Fibroblast of lung (primary cell): ENCODE measurements at regions not wholly inside any gene's neighbourhood (a gene's known extent, or its start where the extent isn't known, plus 50 kb on each side); places are given as distances from the start of the nearest gene placed in this dataset.

Experiments
- DNase-seq, 2 donors: peaks; one replicate each; pipeline versions ENCODE4 v3.0.0 to v3.0.0-alpha.2; 2010; ENCODE audit warnings: low read depth in 2 of 2
- H2AFZ ChIP-seq: 2 replicates; pipeline ENCODE4 v1.5.1; 2012; ENCODE audit warnings: low read length, control low read depth, inconsistent platforms
- H3K27ac ChIP-seq: 2 replicates; pipeline ENCODE4 v1.5.1; 2011; ENCODE audit warnings: low read length, control low read depth; ENCODE audit not compliant: insufficient read depth
- H3K27me3 ChIP-seq: 2 replicates; pipeline ENCODE4 v1.5.1; 2011; ENCODE audit warnings: mild to moderate bottlenecking, low read length; ENCODE audit not compliant: control insufficient read depth, insufficient read depth
- H3K36me3 ChIP-seq: 2 replicates; pipeline ENCODE4 v1.5.1; 2011; ENCODE audit warnings: low read length; ENCODE audit not compliant: control insufficient read depth, insufficient read depth
- H3K4me1 ChIP-seq: 2 replicates; pipeline ENCODE4 v1.5.1; 2011; ENCODE audit warnings: low read length; ENCODE audit not compliant: control insufficient read depth, insufficient read depth; ENCODE audit errors: extremely low read depth
- H3K4me2 ChIP-seq: 2 replicates; pipeline ENCODE4 v1.5.1; 2011; ENCODE audit warnings: low read length, control low read depth; ENCODE audit not compliant: insufficient read depth; ENCODE audit errors: extremely low read depth
- H3K4me3 ChIP-seq, 4 experiments: fragments of 200-600 bp in 1 of 4; sonication (generic) in 1 of 4; replicated peaks in 1 of 4; 2 replicates each; pipeline ENCODE4 v1.5.1; 2011 to 2016; ENCODE audit warnings: low read length in 4 of 4, low read depth in 3 of 4, mild to moderate bottlenecking in 3 of 4, control low read depth in 2 of 4, inconsistent platforms in 1 of 4, mixed read lengths in 1 of 4; ENCODE audit not compliant: insufficient read depth in 1 of 4; ENCODE audit errors: control extremely low read depth in 1 of 4
- H3K79me2 ChIP-seq: 2 replicates; pipeline ENCODE4 v1.5.1; 2012; ENCODE audit warnings: mild to moderate bottlenecking, low read length, inconsistent platforms; ENCODE audit not compliant: control insufficient read depth, insufficient read depth
- H3K9ac ChIP-seq: 2 replicates; pipeline ENCODE4 v1.5.1; 2011; ENCODE audit warnings: mild to moderate bottlenecking, low read length, control low read depth; ENCODE audit not compliant: insufficient read depth
- H3K9me3 ChIP-seq: 2 replicates; pipeline ENCODE4 v1.5.1; 2012; ENCODE audit warnings: low read depth, low read length; ENCODE audit not compliant: control insufficient read depth, insufficient read depth
- H4K20me1 ChIP-seq: 2 replicates; pipeline ENCODE4 v1.5.1; 2011; ENCODE audit warnings: low read length; ENCODE audit not compliant: control insufficient read depth, insufficient read depth; ENCODE audit errors: extremely low read depth
- EZH2 ChIP-seq: IDR thresholded peaks from 2 replicates; pipeline ENCODE4 v1.5.1; 2012; ENCODE audit warnings: low read length, control low read depth, mild to moderate bottlenecking; ENCODE audit errors: missing control alignments
- TF ChIP-seq, protein P1 (sequence below), 2 donors: IDR thresholded peaks in 1 of 2; conservative IDR thresholded peaks in 1 of 2; 1 replicate in 1 of 2; 2 replicates in 1 of 2; pipeline ENCODE4 v1.5.1; 2011 to 2012; ENCODE audit warnings: low read length in 2 of 2, control low read depth in 1 of 2, inconsistent platforms in 1 of 2, low read depth in 1 of 2, mild to moderate bottlenecking in 1 of 2

DNA sequence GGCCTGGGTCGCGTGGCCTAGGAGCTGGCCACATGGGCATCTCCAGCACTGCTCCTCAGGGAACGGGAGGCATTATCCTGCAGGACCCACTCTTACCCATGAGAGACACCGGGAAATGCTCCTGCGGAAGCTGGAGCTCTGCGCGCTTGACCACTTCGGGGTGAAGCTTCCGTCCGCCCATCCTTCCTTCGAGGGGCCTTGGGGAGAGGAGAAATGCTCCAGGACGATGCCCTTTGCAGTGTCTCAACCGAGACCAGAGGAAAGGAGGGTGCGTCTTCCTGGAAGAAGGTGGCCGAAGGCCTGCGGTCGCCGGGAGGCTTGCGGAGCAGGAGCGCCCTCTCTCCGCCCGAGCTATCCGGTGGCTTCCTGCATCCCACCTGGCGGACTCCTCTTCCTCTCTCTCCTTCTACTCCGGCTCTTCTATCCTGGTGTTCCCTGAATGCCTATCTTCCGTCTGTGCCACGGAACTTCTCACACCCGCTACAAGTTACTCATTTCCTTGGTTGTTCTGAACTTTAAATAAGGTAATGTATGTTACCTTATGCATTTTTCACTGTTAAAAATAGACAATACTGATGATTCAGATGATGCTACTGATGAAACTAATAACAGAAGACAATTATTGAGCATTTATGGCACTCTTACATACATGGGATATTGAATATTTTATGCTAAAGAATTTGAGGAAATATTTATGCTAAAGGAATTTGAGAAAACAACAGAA, 91.4 kb downstream of the PRKAB2 start:
- H4K20me1 ChIP-seq = no peaks in the 10 kb centered on the region
- no peaks in the 10 kb centered on the region for H3K9me3 ChIP-seq
- no peak overlapping the region for H3K4me3 ChIP-seq
- H2AFZ ChIP-seq = no peak overlapping the region
- H3K27ac ChIP-seq = no peak overlapping the region
- H3K9ac ChIP-seq = no peak overlapping the region
- H3K79me2 ChIP-seq = no peaks in the 10 kb centered on the region
- no peak overlapping the region for H3K4me2 ChIP-seq
- H3K27me3 ChIP-seq = peaks cover 64% of the 10 kb centered on the region
- TF ChIP-seq, protein P1, sequence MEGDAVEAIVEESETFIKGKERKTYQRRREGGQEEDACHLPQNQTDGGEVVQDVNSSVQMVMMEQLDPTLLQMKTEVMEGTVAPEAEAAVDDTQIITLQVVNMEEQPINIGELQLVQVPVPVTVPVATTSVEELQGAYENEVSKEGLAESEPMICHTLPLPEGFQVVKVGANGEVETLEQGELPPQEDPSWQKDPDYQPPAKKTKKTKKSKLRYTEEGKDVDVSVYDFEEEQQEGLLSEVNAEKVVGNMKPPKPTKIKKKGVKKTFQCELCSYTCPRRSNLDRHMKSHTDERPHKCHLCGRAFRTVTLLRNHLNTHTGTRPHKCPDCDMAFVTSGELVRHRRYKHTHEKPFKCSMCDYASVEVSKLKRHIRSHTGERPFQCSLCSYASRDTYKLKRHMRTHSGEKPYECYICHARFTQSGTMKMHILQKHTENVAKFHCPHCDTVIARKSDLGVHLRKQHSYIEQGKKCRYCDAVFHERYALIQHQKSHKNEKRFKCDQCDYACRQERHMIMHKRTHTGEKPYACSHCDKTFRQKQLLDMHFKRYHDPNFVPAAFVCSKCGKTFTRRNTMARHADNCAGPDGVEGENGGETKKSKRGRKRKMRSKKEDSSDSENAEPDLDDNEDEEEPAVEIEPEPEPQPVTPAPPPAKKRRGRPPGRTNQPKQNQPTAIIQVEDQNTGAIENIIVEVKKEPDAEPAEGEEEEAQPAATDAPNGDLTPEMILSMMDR (conservative IDR thresholded peaks at IDR 0.05 in 1 of 2, IDR thresholded peaks at IDR 0.05 in 1 of 2; ENCODE audit: low read depth in 1 of 2, low read length in 2 of 2) = no peak
- no peak for TF ChIP-seq EZH2
- DNase-seq = no peak
- no peaks in the 10 kb centered on the region for H3K36me3 ChIP-seq
- no peaks in the 10 kb centered on the region for H3K4me1 ChIP-seq

DNA sequence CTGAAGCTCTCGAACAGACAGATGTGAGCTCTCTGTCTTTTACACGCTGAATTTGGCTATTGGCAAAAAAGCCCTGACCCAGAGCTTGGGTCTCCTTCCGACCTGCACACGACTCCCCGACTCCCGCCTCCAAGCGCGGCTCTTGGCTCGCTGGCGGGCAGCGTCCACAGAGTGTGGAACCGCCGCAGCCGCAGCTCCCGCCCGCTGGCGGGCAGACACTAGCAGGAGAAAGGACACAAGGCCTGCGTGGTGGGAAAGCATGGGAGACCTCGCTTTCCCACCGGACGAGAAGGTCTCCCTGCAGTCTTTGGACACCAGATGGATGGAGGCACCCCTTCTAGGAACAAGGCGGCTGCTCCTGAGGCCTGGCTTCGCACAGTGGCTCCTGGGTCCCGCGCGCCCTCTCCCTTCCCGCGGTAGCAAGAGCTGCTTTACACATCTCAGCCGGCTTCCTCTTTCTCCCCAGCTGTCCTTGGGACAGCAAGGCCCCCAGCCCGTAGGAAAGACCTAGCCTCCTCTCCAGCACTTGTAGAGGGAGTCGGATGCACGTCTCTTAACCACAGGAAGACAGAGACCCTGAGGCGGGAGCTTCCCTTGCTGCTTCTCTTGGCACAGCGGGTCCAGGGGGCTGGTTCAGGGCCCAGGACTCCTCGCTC, 92.1 kb downstream of the PRKAB2 start:
- TF ChIP-seq, protein P1 (conservative IDR thresholded peaks at IDR 0.05 in 1 of 2, IDR thresholded peaks at IDR 0.05 in 1 of 2; ENCODE audit: low read depth in 1 of 2, low read length in 2 of 2) = no peak
- peak; percentile 49 for TF ChIP-seq EZH2
- no peak overlapping the region for H2AFZ ChIP-seq
- H3K9me3 ChIP-seq = no peaks in the 10 kb centered on the region
- no peak for DNase-seq
- H3K9ac ChIP-seq = no peak overlapping the region
- H3K4me3 ChIP-seq = no peak overlapping the region
- no peaks in the 10 kb centered on the region for H4K20me1 ChIP-seq
- no peaks in the 10 kb centered on the region for H3K4me1 ChIP-seq
- no peak overlapping the region for H3K27ac ChIP-seq
- no peaks in the 10 kb centered on the region for H3K79me2 ChIP-seq
- H3K27me3 ChIP-seq = peaks cover 62% of the 10 kb centered on the region
- H3K36me3 ChIP-seq = no peaks in the 10 kb centered on the region
- no peak overlapping the region for H3K4me2 ChIP-seq

DNA sequence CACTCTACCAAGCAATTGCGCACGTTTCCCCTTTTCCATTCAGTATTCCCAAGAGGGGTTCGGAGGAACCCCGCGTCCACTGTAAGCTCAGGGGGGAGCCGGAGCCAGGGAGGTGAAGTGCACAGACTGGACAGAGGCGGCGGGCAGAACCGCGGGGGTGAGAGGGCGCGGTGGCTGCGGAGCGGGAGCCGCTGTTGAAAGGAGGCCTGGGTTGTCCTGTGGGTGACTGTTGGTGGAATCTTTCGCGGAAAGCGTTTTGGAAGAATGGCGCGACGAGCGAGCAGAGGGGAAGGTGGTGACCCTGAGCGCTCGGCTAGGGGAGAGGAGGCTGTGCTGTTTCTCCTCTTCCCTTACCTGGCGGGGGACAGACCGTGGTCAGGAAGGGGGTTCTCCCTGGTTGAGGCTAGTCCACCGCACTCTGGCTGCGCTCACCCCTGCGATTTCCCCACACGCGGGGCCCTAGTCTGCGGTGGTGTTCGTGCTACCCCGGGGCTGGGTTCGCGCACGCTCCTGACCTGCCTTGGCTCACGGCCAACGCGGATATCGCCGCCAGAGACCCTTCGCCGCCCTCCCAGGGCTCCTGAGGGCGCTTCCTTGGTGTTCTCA, 92.8 kb downstream of the PRKAB2 start:
- Histone ChIP-seq H3K4me2 (no peak overlapping the region), H2AFZ (no peak overlapping the region), H3K27ac (no peak overlapping the region), H3K9ac (no peak overlapping the region), H3K4me3 (no peak overlapping the region), H3K27me3 (peaks cover 58% of the 10 kb centered on the region), H3K9me3 (no peaks in the 10 kb centered on the region), H3K4me1 (no peaks in the 10 kb centered on the region), H3K36me3 (no peaks in the 10 kb centered on the region), H4K20me1 (no peaks in the 10 kb centered on the region), H3K79me2 (no peaks in the 10 kb centered on the region)
- TF ChIP-seq EZH2 = no peak
- TF ChIP-seq, protein P1 (conservative IDR thresholded peaks at IDR 0.05 in 1 of 2, IDR thresholded peaks at IDR 0.05 in 1 of 2; ENCODE audit: low read depth in 1 of 2, low read length in 2 of 2) = no peak
- no peak for DNase-seq
